Mucosa of stomach (tissue), 1 donor: ENCODE measurements at regions not wholly inside any gene's neighbourhood (a gene's known extent, or its start where the extent isn't known, plus 50 kb on each side); places are given as distances from the start of the nearest gene placed in this dataset.

ENCODE experiments used
- H3K27me3 ChIP-seq: one replicate; pipeline ENCODE4 v1.7.0; 2013; ENCODE audit warnings: mild to moderate bottlenecking, low read length; ENCODE audit not compliant: control insufficient read depth, insufficient read depth
- H3K36me3 ChIP-seq: one replicate; pipeline ENCODE4 v1.7.0; 2013; ENCODE audit warnings: low read length; ENCODE audit not compliant: control insufficient read depth, insufficient read depth
- H3K4me1 ChIP-seq: one replicate; pipeline ENCODE4 v1.7.0; 2013; ENCODE audit warnings: mild to moderate bottlenecking, low read length; ENCODE audit not compliant: control insufficient read depth, insufficient read depth
- H3K4me3 ChIP-seq: one replicate; pipeline ENCODE4 v1.7.0; 2013; ENCODE audit warnings: low read length
- H3K9ac ChIP-seq: one replicate; pipeline ENCODE4 v1.7.0; 2013; ENCODE audit warnings: mild to moderate bottlenecking, low read length, moderate library complexity
- H3K9me3 ChIP-seq: one replicate; pipeline ENCODE4 v1.7.0; 2013; ENCODE audit warnings: mild to moderate bottlenecking, low read length, moderate library complexity; ENCODE audit not compliant: control insufficient read depth
- donor health status: Pancreatic carcinoma.

GRCh38 chr6:9159051-9159450 lies 723.7 kb upstream of the SLC35B3 start:
- Histone ChIP-seq H3K4me1 (no peaks in the 10 kb centered on the region), H3K4me3 (no peak overlapping the region), H3K27me3 (no peaks in the 10 kb centered on the region), H3K36me3 (no peaks in the 10 kb centered on the region), H3K9ac (no peak overlapping the region), H3K9me3 (no peaks in the 10 kb centered on the region)

- H3K9me3 ChIP-seq = no peaks in the 10 kb centered on the region
- no peaks in the 10 kb centered on the region for H3K4me1 ChIP-seq
- H3K9ac ChIP-seq = no peak overlapping the region
- no peaks in the 10 kb centered on the region for H3K27me3 ChIP-seq
- no peak overlapping the region for H3K4me3 ChIP-seq
- H3K36me3 ChIP-seq = no peaks in the 10 kb centered on the region
Measured at GRCh38 chr6:9155836-9156235, 720.5 kb upstream of the SLC35B3 start.

GRCh38 chr6:9143140-9143539 lies 707.8 kb upstream of the SLC35B3 start:
- Histone ChIP-seq H3K4me1 (no peaks in the 10 kb centered on the region), H3K9me3 (no peaks in the 10 kb centered on the region), H3K36me3 (no peaks in the 10 kb centered on the region), H3K27me3 (no peaks in the 10 kb centered on the region), H3K4me3 (no peak overlapping the region), H3K9ac (no peak overlapping the region)

GRCh38 chr6:9140951-9141460 lies 705.7 kb upstream of the SLC35B3 start:
- H3K9me3 ChIP-seq = no peaks in the 10 kb centered on the region
- no peak overlapping the region for H3K4me3 ChIP-seq
- H3K9ac ChIP-seq = no peak overlapping the region
- H3K4me1 ChIP-seq = no peaks in the 10 kb centered on the region
- no peaks in the 10 kb centered on the region for H3K27me3 ChIP-seq
- H3K36me3 ChIP-seq = no peaks in the 10 kb centered on the region

GRCh38 chr6:9140172-9140571 lies 704.8 kb upstream of the SLC35B3 start:
- Histone ChIP-seq H3K4me1 (no peaks in the 10 kb centered on the region), H3K4me3 (no peak overlapping the region), H3K9me3 (no peaks in the 10 kb centered on the region), H3K27me3 (no peaks in the 10 kb centered on the region), H3K36me3 (no peaks in the 10 kb centered on the region), H3K9ac (no peak overlapping the region)

GRCh38 chr6:9139746-9140145 lies 704.4 kb upstream of the SLC35B3 start:
- Histone ChIP-seq H3K9ac (no peak overlapping the region), H3K4me1 (no peaks in the 10 kb centered on the region), H3K9me3 (no peaks in the 10 kb centered on the region), H3K27me3 (no peaks in the 10 kb centered on the region), H3K4me3 (no peak overlapping the region), H3K36me3 (no peaks in the 10 kb centered on the region)

GRCh38 chr6:9138936-9139335 lies 703.6 kb upstream of the SLC35B3 start:
- H3K36me3 ChIP-seq = no peaks in the 10 kb centered on the region

GRCh38 chr6:9136141-9136822 lies 700.9 kb upstream of the SLC35B3 start:
- no peaks in the 10 kb centered on the region for H3K4me1 ChIP-seq
- H3K36me3 ChIP-seq = no peaks in the 10 kb centered on the region
- H3K4me3 ChIP-seq = no peak overlapping the region
- H3K27me3 ChIP-seq = no peaks in the 10 kb centered on the region
- no peak overlapping the region for H3K9ac ChIP-seq
- H3K9me3 ChIP-seq = no peaks in the 10 kb centered on the region

More at GRCh38 chr6:9138936-9139335, 703.6 kb upstream of the SLC35B3 start:
- Histone ChIP-seq H3K9ac (no peak overlapping the region), H3K4me1 (no peaks in the 10 kb centered on the region), H3K27me3 (no peaks in the 10 kb centered on the region), H3K4me3 (no peak overlapping the region), H3K9me3 (no peaks in the 10 kb centered on the region)

- Histone ChIP-seq H3K4me1 (no peaks in the 10 kb centered on the region), H3K27me3 (no peaks in the 10 kb centered on the region), H3K9me3 (no peaks in the 10 kb centered on the region), H3K4me3 (no peak overlapping the region), H3K9ac (no peak overlapping the region), H3K36me3 (no peaks in the 10 kb centered on the region)
Measured at GRCh38 chr6:9131616-9132015, 696.3 kb upstream of the SLC35B3 start.

- H3K4me3 ChIP-seq = no peak overlapping the region
- H3K4me1 ChIP-seq = no peaks in the 10 kb centered on the region
- no peaks in the 10 kb centered on the region for H3K9me3 ChIP-seq
- H3K36me3 ChIP-seq = no peaks in the 10 kb centered on the region
- no peak overlapping the region for H3K9ac ChIP-seq
- no peaks in the 10 kb centered on the region for H3K27me3 ChIP-seq
Measured at GRCh38 chr6:9131201-9131600, 695.9 kb upstream of the SLC35B3 start.

- H3K4me1 ChIP-seq = no peaks in the 10 kb centered on the region
- no peak overlapping the region for H3K4me3 ChIP-seq
- no peaks in the 10 kb centered on the region for H3K27me3 ChIP-seq
- H3K9ac ChIP-seq = no peak overlapping the region
- no peaks in the 10 kb centered on the region for H3K9me3 ChIP-seq
- H3K36me3 ChIP-seq = no peaks in the 10 kb centered on the region
Measured at GRCh38 chr6:9128970-9129369, 693.6 kb upstream of the SLC35B3 start.

- no peak overlapping the region for H3K4me3 ChIP-seq
- H3K4me1 ChIP-seq = no peaks in the 10 kb centered on the region
- H3K9me3 ChIP-seq = no peaks in the 10 kb centered on the region
- no peak overlapping the region for H3K9ac ChIP-seq
- no peaks in the 10 kb centered on the region for H3K27me3 ChIP-seq
- H3K36me3 ChIP-seq = no peaks in the 10 kb centered on the region
Measured at GRCh38 chr6:9126878-9127560, 691.7 kb upstream of the SLC35B3 start.
